OCI-LY7 (cell line): ENCODE measurements at regions not wholly inside any gene's neighbourhood (a gene's known extent, or its start where the extent isn't known, plus 50 kb on each side); places are given as distances from the start of the nearest gene placed in this dataset.

Source experiments
- CTCF ChIP-seq: fragments of 200-600 bp; sonication (generic); conservative IDR thresholded peaks from 2 replicates; pipeline ENCODE4 v1.5.1; 2014; ENCODE audit warnings: mild to moderate bottlenecking, antibody characterized with exemption, low read length, moderate library complexity, mixed read lengths
- EZH2phosphoT487 ChIP-seq: fragments of 200-600 bp; sonication (generic); IDR thresholded peaks from 2 replicates; pipeline ENCODE4 v1.6.1; 2018; ENCODE audit warnings: low read depth, borderline replicate concordance, mild to moderate bottlenecking, mixed run types, antibody characterized with exemption, low read length, moderate library complexity, mixed read lengths

- TF ChIP-seq CTCF (no peak), EZH2phosphoT487 (no peak)
Measured at GRCh38 chr9:108802967-108803366, 52.8 kb downstream of the ACTL7B start.
